Tibial artery (tissue), 4 donors: ENCODE measurements at regions not wholly inside any gene's neighbourhood (a gene's known extent, or its start where the extent isn't known, plus 50 kb on each side); places are given as distances from the start of the nearest gene placed in this dataset.

Experiments used
- DNase-seq, 2 donors: peaks; one replicate each; pipeline ENCODE4 v3.0.0-alpha.2; 2019
- H3K27ac ChIP-seq, 2 donors: fragments of 200-600 bp; sonication (generic) in 1 of 2; 1 replicate in 1 of 2; 2 replicates in 1 of 2; pipeline ENCODE4 v1.5.1; 2018 to 2019; ENCODE audit warnings: mild to moderate bottlenecking in 1 of 2
- H3K27me3 ChIP-seq, 2 donors: fragments of 200-600 bp; sonication (generic) in 1 of 2; one replicate each; pipeline versions ENCODE4 v1.5.1 to v1.6.0; 2016 to 2019
- H3K36me3 ChIP-seq, 3 donors: fragments of 200-600 bp; sonication (generic) in 2 of 3; one replicate each; pipeline ENCODE4 v1.5.1; 2016 to 2019; ENCODE audit warnings: mild to moderate bottlenecking in 2 of 3
- H3K4me1 ChIP-seq, 4 donors: fragments of 200-600 bp; sonication (generic) in 2 of 4; 1 replicate in 3 of 4; 2 replicates in 1 of 4; pipeline ENCODE4 v1.5.1; 2016 to 2019
- H3K4me3 ChIP-seq, 2 donors: fragments of 200-600 bp; sonication (generic) in 1 of 2; 1 replicate in 1 of 2; 2 replicates in 1 of 2; pipeline ENCODE4 v1.5.1; 2018 to 2019; ENCODE audit warnings: mild to moderate bottlenecking in 2 of 2
- H3K9me3 ChIP-seq, 3 donors: fragments of 200-600 bp; sonication (generic) in 1 of 3; one replicate each; pipeline ENCODE4 v1.5.1; 2016 to 2019
- intact Hi-C: fragments of 100-400 bp; cut with DNase I; formaldehyde crosslinking; loops from one replicate; pipeline ENCODE4 v1.15.0; 2023; ENCODE audit warnings: low total_unique reads
- TF ChIP-seq, protein P1 (sequence below), 2 experiments: fragments of 200-600 bp in 1 of 2; fragments of 450-650 bp in 1 of 2; IDR thresholded peaks; one replicate each; pipeline ENCODE4 v1.5.1; 2017 to 2019; ENCODE audit warnings: antibody characterized with exemption in 2 of 2, mild to moderate bottlenecking in 1 of 2, moderate library complexity in 1 of 2

- Histone ChIP-seq H3K9me3 (no peaks in the 10 kb centered on the region), H3K27me3 (no peaks in the 10 kb centered on the region), H3K4me3 (no peak overlapping the region), H3K36me3 (no peaks in the 10 kb centered on the region), H3K27ac (no peak overlapping the region), H3K4me1 (no peaks in the 10 kb centered on the region)
- DNase-seq: no peak
- TF ChIP-seq, protein P1, sequence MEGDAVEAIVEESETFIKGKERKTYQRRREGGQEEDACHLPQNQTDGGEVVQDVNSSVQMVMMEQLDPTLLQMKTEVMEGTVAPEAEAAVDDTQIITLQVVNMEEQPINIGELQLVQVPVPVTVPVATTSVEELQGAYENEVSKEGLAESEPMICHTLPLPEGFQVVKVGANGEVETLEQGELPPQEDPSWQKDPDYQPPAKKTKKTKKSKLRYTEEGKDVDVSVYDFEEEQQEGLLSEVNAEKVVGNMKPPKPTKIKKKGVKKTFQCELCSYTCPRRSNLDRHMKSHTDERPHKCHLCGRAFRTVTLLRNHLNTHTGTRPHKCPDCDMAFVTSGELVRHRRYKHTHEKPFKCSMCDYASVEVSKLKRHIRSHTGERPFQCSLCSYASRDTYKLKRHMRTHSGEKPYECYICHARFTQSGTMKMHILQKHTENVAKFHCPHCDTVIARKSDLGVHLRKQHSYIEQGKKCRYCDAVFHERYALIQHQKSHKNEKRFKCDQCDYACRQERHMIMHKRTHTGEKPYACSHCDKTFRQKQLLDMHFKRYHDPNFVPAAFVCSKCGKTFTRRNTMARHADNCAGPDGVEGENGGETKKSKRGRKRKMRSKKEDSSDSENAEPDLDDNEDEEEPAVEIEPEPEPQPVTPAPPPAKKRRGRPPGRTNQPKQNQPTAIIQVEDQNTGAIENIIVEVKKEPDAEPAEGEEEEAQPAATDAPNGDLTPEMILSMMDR (IDR thresholded peaks at IDR 0.05): no peak
- intact Hi-C loops: no loop called here
Measured at GRCh38 chr3:147312786-147313280, 93.5 kb downstream of the ZIC4 start.

DNA sequence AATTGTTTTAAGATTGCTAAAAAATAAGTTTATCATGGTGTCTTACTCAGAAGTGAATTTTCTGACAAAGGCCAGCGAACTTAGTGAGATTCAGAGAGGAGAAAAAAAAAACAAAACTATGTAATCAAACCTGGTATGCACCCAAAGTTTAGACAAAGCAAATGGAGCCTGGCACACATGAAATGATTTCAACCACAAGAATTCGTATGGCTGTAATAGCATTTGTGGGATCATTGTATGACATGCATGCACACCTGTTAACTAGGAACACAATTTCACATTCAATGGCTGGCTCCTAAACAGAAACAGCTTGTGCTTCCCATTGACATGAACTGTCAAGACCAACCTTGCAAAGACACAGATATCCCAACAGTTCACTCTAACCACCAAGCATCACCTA is 94.6 kb downstream of the ZIC4 start:
- no peak for DNase-seq
- H3K27me3 ChIP-seq: no peaks in the 10 kb centered on the region
- no peak overlapping the region for H3K27ac ChIP-seq

GRCh38 chr3:147305533-147306250 is 100.7 kb downstream of the ZIC4 start:
- Histone ChIP-seq H3K4me3 (no peak overlapping the region), H3K27ac (no peak overlapping the region), H3K9me3 (no peaks in the 10 kb centered on the region), H3K27me3 (no peaks in the 10 kb centered on the region), H3K4me1 (no peaks in the 10 kb centered on the region), H3K36me3 (no peaks in the 10 kb centered on the region)
- DNase-seq: no peak
- intact Hi-C loops: no loop called here
- TF ChIP-seq, protein P1 (IDR thresholded peaks at IDR 0.05): no peak

More for the DNA sequence above, 94.6 kb downstream of the ZIC4 start:
- TF ChIP-seq, protein P1 (IDR thresholded peaks at IDR 0.05): no peak
- no peak overlapping the region for H3K4me3 ChIP-seq
- H3K4me1 ChIP-seq: no peaks in the 10 kb centered on the region
- H3K36me3 ChIP-seq: no peaks in the 10 kb centered on the region
- H3K9me3 ChIP-seq: no peaks in the 10 kb centered on the region
- intact Hi-C loops: no loop called here

DNA sequence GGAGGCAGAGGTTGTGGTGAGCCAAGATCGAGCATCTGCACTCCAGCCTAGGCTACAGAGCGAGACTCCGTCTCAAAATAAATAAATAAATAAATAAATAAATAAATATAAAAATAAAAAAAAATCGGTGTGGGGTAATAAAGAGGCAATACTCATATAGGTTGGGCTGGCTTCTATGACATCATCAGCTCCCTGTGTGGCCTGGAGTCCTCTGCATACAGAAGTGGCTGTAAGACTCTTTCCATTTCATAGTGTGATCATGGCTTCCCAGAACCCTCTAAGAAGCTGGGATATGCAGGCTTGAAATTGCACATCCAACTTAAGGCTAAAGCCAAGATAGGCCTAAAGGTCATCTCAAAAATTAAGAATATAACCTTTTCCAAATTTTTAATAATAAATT is 101.6 kb downstream of the ZIC4 start:
- H3K27me3 ChIP-seq: no peaks in the 10 kb centered on the region
- no peaks in the 10 kb centered on the region for H3K36me3 ChIP-seq
- no peaks in the 10 kb centered on the region for H3K9me3 ChIP-seq
- intact Hi-C loops: no loop called here
- no peak overlapping the region for H3K27ac ChIP-seq
- DNase-seq: no peak
- H3K4me3 ChIP-seq: no peak overlapping the region
- H3K4me1 ChIP-seq: no peaks in the 10 kb centered on the region
- TF ChIP-seq, protein P1 (IDR thresholded peaks at IDR 0.05): no peak

DNA sequence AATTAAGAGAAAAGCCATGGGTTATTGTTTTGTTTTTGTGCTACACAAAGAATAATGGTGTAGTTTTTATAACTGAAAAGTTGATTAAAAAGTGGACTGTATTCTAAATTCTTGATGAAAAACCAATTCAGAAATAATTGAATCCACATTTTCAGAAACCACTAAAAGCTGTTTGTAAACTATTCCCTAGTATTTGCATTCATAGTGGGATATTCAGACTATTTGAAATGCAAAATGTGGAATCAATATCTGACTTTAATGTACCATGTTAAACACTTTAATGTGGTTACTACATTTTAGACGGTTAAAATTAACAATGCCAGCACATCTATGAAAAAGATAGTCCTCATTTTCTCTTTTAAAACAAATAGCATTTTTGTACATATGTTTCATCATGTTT is 104.6 kb downstream of the ZIC4 start:
- Histone ChIP-seq H3K27me3 (no peaks in the 10 kb centered on the region), H3K4me3 (no peak overlapping the region), H3K36me3 (no peaks in the 10 kb centered on the region), H3K4me1 (no peaks in the 10 kb centered on the region), H3K9me3 (no peaks in the 10 kb centered on the region), H3K27ac (no peak overlapping the region)
- TF ChIP-seq, protein P1 (IDR thresholded peaks at IDR 0.05): no peak
- no peak for DNase-seq
- intact Hi-C loops: no loop called here
